Large intestine (tissue), 3 donors: ENCODE measurements at regions not wholly inside any gene's neighbourhood (a gene's known extent, or its start where the extent isn't known, plus 50 kb on each side); places are given as distances from the start of the nearest gene placed in this dataset.

ENCODE experiments used
- DNase-seq, 2 donors: peaks; one replicate each; pipeline versions ENCODE4 v3.0.0 to v3.0.0-alpha.2; 2013
- H3K27ac ChIP-seq: one replicate; pipeline ENCODE4 v1.5.1; 2013; ENCODE audit warnings: low read length
- H3K27me3 ChIP-seq: 2 replicates; pipeline ENCODE4 v1.6.1; 2013; ENCODE audit warnings: low read length; ENCODE audit not compliant: control insufficient read depth, insufficient read depth
- H3K36me3 ChIP-seq: 2 replicates; pipeline ENCODE4 v1.6.1; 2013; ENCODE audit warnings: low read length; ENCODE audit not compliant: control insufficient read depth, insufficient read depth
- H3K4me1 ChIP-seq: one replicate; pipeline ENCODE4 v1.6.1; 2013; ENCODE audit warnings: low read length; ENCODE audit not compliant: control insufficient read depth, insufficient read depth
- H3K4me3 ChIP-seq: one replicate; pipeline ENCODE4 v1.5.1; 2013; ENCODE audit warnings: low read length
- H3K9me3 ChIP-seq: one replicate; pipeline ENCODE4 v1.6.1; 2013; ENCODE audit warnings: mild to moderate bottlenecking, low read depth, low read length, moderate library complexity; ENCODE audit not compliant: control insufficient read depth
- WGBS: methylation state at CpG from one replicate; pipeline ENCODE4 v1.1.5; 2013; ENCODE audit warnings: low lambda C conversion rate; ENCODE audit not compliant: insufficient coverage; 5-methylcytosine and 5-hydroxymethylcytosine counted together

- no peaks in the 10 kb centered on the region for H3K27me3 ChIP-seq
- DNase-seq, result no peak
- no peak overlapping the region for H3K27ac ChIP-seq
- H3K4me1 ChIP-seq, result no peaks in the 10 kb centered on the region
- no peak overlapping the region for H3K4me3 ChIP-seq
- H3K9me3 ChIP-seq, result no peaks in the 10 kb centered on the region
- H3K36me3 ChIP-seq, result no peaks in the 10 kb centered on the region
Measured at GRCh38 chr6:84280030-84280429, 52.6 kb upstream of the CEP162 start.

- no peaks in the 10 kb centered on the region for H3K4me1 ChIP-seq
- H3K9me3 ChIP-seq, result no peaks in the 10 kb centered on the region
- H3K27ac ChIP-seq, result no peak overlapping the region
- H3K36me3 ChIP-seq, result no peaks in the 10 kb centered on the region
- H3K27me3 ChIP-seq, result no peaks in the 10 kb centered on the region
- H3K4me3 ChIP-seq, result no peak overlapping the region
- 100% methylated on average over 2 of the region's 6 CpGs for WGBS
- no peak for DNase-seq
Measured at GRCh38 chr6:84278321-84278998, 51.0 kb upstream of the CEP162 start.
